ENCODE measurements at regions not wholly inside any gene's neighbourhood (a gene's known extent, or its start where the extent isn't known, plus 50 kb on each side); places are given as distances from the start of the nearest gene placed in this dataset.

- no peak overlapping the region for H3K4me3 ChIP-seq (ENCODE audit: control insufficient read depth, low read depth, low read length)
- DNase-seq (ENCODE audit: low read depth), result no peak
- TF ChIP-seq, protein P1, sequence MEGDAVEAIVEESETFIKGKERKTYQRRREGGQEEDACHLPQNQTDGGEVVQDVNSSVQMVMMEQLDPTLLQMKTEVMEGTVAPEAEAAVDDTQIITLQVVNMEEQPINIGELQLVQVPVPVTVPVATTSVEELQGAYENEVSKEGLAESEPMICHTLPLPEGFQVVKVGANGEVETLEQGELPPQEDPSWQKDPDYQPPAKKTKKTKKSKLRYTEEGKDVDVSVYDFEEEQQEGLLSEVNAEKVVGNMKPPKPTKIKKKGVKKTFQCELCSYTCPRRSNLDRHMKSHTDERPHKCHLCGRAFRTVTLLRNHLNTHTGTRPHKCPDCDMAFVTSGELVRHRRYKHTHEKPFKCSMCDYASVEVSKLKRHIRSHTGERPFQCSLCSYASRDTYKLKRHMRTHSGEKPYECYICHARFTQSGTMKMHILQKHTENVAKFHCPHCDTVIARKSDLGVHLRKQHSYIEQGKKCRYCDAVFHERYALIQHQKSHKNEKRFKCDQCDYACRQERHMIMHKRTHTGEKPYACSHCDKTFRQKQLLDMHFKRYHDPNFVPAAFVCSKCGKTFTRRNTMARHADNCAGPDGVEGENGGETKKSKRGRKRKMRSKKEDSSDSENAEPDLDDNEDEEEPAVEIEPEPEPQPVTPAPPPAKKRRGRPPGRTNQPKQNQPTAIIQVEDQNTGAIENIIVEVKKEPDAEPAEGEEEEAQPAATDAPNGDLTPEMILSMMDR (conservative IDR thresholded peaks at IDR 0.05; ENCODE audit: control insufficient read depth, insufficient read depth, low read depth, low read length), result no peak
These were observed 222.6 kb upstream of the NANOGP8 start for GRCh38 chr15:35307676-35308075.

DNA sequence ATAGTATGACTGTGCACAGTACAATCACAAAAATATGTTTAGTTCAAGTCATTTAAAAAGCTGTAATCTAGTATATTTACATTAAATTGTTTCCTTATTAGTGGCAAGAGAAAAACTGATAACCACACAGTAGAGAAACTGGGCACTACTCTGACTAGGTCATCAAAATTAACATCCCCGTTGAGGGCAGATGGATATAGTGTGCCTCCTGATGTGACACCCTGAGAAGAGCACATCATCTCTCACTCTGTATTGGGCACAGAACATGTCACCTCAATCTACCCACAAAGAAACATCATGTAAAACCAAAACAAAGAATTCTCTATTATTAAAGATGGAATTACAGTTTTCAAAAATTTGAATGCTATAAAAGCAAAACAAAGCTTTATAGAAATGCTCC is 221.9 kb upstream of the NANOGP8 start:
- no peak for DNase-seq (ENCODE audit: low read depth)
- TF ChIP-seq, protein P1 (conservative IDR thresholded peaks at IDR 0.05; ENCODE audit: control insufficient read depth, insufficient read depth, low read depth, low read length), result no peak
- no peak overlapping the region for H3K4me3 ChIP-seq (ENCODE audit: control insufficient read depth, low read depth, low read length)

DNA sequence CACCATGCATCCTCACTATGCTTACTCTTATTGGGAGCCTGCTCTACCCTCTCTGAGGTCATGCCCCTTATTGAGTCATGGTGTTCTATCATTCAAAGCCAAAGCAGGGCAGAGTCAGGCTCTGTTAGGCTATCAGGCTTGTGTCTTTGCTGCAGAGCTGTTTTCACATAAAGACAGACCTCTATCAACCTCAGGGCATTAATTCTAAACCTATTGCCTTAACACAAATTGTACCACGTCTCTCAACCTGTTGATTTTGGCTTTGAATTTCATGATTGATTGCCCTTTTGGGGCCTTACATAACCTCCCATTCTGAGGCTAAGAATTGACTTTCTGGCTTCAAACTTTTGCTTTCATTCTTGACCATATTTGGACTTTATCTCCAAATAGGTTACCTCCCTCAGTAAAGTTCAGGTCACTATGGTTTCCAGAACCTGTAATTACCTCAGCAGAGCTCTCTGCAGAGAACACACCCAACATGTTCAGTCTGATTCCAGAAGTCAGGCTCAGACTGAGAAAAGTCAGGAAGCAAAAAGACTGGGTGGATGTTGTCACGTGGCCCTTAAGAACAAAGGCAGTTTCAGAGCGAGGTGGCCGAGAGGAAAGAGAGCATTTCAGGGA is 221.4 kb upstream of the NANOGP8 start:
- no peak overlapping the region for H3K4me3 ChIP-seq (ENCODE audit: control insufficient read depth, low read depth, low read length)
- peak; percentile 84 for DNase-seq (ENCODE audit: low read depth)
- TF ChIP-seq, protein P1 (conservative IDR thresholded peaks at IDR 0.05; ENCODE audit: control insufficient read depth, insufficient read depth, low read depth, low read length), result no peak

GRCh38 chr15:35305946-35306345 is 220.9 kb upstream of the NANOGP8 start:
- H3K4me3 ChIP-seq (ENCODE audit: control insufficient read depth, low read depth, low read length), result no peak overlapping the region
- TF ChIP-seq, protein P1 (conservative IDR thresholded peaks at IDR 0.05; ENCODE audit: control insufficient read depth, insufficient read depth, low read depth, low read length), result no peak
- peak; percentile 86 for DNase-seq (ENCODE audit: low read depth)

- H3K4me3 ChIP-seq (ENCODE audit: control insufficient read depth, low read depth, low read length), result no peak overlapping the region
- TF ChIP-seq, protein P1 (conservative IDR thresholded peaks at IDR 0.05; ENCODE audit: control insufficient read depth, insufficient read depth, low read depth, low read length), result no peak
- DNase-seq (ENCODE audit: low read depth), result no peak
These were observed 220.0 kb upstream of the NANOGP8 start for GRCh38 chr15:35305031-35305550.

DNA sequence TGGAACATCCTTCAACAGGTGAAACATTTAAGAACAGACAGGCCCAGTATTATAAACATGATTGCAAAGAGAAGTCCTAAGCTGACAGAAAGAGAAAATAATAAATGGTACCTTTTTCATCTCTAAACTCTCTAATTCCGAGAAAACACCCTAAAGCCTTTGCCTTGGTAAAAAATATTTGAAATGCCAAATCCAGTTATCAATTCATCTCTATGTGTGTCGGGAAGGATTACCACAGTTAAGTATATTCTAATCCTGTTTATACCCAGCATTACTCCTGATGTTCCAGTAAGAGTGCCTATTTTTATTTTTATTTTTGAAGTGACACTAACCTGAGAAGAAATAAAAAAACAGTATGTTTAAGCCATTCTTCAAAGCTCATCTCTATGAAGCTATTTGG is 219.3 kb upstream of the NANOGP8 start:
- no peak for DNase-seq (ENCODE audit: low read depth)

More for the DNA sequence above, 219.3 kb upstream of the NANOGP8 start:
- no peak overlapping the region for H3K4me3 ChIP-seq (ENCODE audit: control insufficient read depth, low read depth, low read length)
- TF ChIP-seq, protein P1 (conservative IDR thresholded peaks at IDR 0.05; ENCODE audit: control insufficient read depth, insufficient read depth, low read depth, low read length), result no peak

Measured in fibroblast of mammary gland (primary cell).